HL-60 (cell line): ENCODE measurements at regions not wholly inside any gene's neighbourhood (a gene's known extent, or its start where the extent isn't known, plus 50 kb on each side); places are given as distances from the start of the nearest gene placed in this dataset.

Experiments
- CTCF ChIP-seq: IDR thresholded peaks from one replicate; pipeline ENCODE4 v1.5.1; 2011; ENCODE audit warnings: low read length, control low read depth, inconsistent platforms; ENCODE audit not compliant: insufficient read depth
- POLR2AphosphoS5 ChIP-seq: IDR thresholded peaks from 2 replicates; pipeline ENCODE4 v1.6.1; 2012; ENCODE audit warnings: low read depth
- REST ChIP-seq: IDR thresholded peaks from 2 replicates; pipeline ENCODE4 v1.6.1; 2012; ENCODE audit warnings: low read depth; ENCODE audit not compliant: insufficient replicate concordance
- SPI1 ChIP-seq: IDR thresholded peaks from 2 replicates; pipeline ENCODE4 v1.6.1; 2012; ENCODE audit warnings: low read depth, mild to moderate bottlenecking, borderline replicate concordance

- TF ChIP-seq CTCF (no peak), POLR2AphosphoS5 (no peak), SPI1 (no peak), REST (no peak)
Measured at GRCh38 chr7:88637795-88638194, 121.7 kb upstream of the ZNF804B start.
